Right atrium auricular region (tissue), 2 donors: ENCODE measurements at regions not wholly inside any gene's neighbourhood (a gene's known extent, or its start where the extent isn't known, plus 50 kb on each side); places are given as distances from the start of the nearest gene placed in this dataset.
A peak's percentile ranks its signal among the peaks of the same experiment; 100 is the strongest.

Experiments
- DNase-seq: peaks from one replicate; pipeline ENCODE4 v3.0.0-alpha.2; 2019; ENCODE audit warnings: low spot score
- H3K27ac ChIP-seq, 2 donors: fragments of 200-600 bp; sonication (generic); 1 replicate in 1 of 2; 2 replicates in 1 of 2; pipeline ENCODE4 v1.5.1; 2016 to 2019
- H3K27me3 ChIP-seq, 2 donors: fragments of 200-600 bp; sonication (generic); one replicate each; pipeline versions ENCODE4 v1.5.1 to v1.6.0; 2017 to 2019
- H3K36me3 ChIP-seq: fragments of 200-600 bp; sonication (generic); one replicate; pipeline ENCODE4 v1.5.1; 2016
- H3K4me1 ChIP-seq, 2 donors: fragments of 200-600 bp; sonication (generic); one replicate each; pipeline versions ENCODE4 v1.5.1 to v1.6.0; 2017 to 2019
- H3K4me3 ChIP-seq, 2 donors: fragments of 200-600 bp; sonication (generic); 1 replicate in 1 of 2; 2 replicates in 1 of 2; pipeline ENCODE4 v1.5.1; 2017 to 2019; ENCODE audit warnings: mild to moderate bottlenecking in 1 of 2, moderate library complexity in 1 of 2
- H3K9me3 ChIP-seq, 2 donors: fragments of 200-600 bp; sonication (generic); one replicate each; pipeline ENCODE4 v1.5.1; 2019
- TF ChIP-seq, protein P1 (sequence below), 2 donors: fragments of 200-600 bp; sonication (generic); IDR thresholded peaks; one replicate each; pipeline ENCODE4 v1.5.1; 2019; ENCODE audit warnings: antibody characterized with exemption in 2 of 2

GRCh38 chr6:101226677-101227135, 166.8 kb upstream of the GRIK2 start:
- TF ChIP-seq, protein P1, sequence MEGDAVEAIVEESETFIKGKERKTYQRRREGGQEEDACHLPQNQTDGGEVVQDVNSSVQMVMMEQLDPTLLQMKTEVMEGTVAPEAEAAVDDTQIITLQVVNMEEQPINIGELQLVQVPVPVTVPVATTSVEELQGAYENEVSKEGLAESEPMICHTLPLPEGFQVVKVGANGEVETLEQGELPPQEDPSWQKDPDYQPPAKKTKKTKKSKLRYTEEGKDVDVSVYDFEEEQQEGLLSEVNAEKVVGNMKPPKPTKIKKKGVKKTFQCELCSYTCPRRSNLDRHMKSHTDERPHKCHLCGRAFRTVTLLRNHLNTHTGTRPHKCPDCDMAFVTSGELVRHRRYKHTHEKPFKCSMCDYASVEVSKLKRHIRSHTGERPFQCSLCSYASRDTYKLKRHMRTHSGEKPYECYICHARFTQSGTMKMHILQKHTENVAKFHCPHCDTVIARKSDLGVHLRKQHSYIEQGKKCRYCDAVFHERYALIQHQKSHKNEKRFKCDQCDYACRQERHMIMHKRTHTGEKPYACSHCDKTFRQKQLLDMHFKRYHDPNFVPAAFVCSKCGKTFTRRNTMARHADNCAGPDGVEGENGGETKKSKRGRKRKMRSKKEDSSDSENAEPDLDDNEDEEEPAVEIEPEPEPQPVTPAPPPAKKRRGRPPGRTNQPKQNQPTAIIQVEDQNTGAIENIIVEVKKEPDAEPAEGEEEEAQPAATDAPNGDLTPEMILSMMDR (IDR thresholded peaks at IDR 0.05) = peak in 1 of 2 donors; percentile 46
- DNase-seq = no peak
- no peak overlapping the region for H3K27ac ChIP-seq

GRCh38 chr6:101230866-101231265, 162.6 kb upstream of the GRIK2 start:
- no peak overlapping the region for H3K4me3 ChIP-seq
- no peak overlapping the region for H3K27ac ChIP-seq
- no peaks in the 10 kb centered on the region for H3K27me3 ChIP-seq
- H3K4me1 ChIP-seq = no peaks in the 10 kb centered on the region
- H3K36me3 ChIP-seq = no peaks in the 10 kb centered on the region
- TF ChIP-seq, protein P1 (IDR thresholded peaks at IDR 0.05) = no peak
- H3K9me3 ChIP-seq = no peaks in the 10 kb centered on the region
- DNase-seq = no peak

More at GRCh38 chr6:101226677-101227135, 166.8 kb upstream of the GRIK2 start:
- Histone ChIP-seq H3K9me3 (no peaks in the 10 kb centered on the region), H3K4me1 (no peaks in the 10 kb centered on the region), H3K36me3 (no peaks in the 10 kb centered on the region), H3K27me3 (no peaks in the 10 kb centered on the region), H3K4me3 (no peak overlapping the region)

- no peak for DNase-seq
- Histone ChIP-seq H3K27ac (no peak overlapping the region), H3K4me3 (no peak overlapping the region), H3K9me3 (no peaks in the 10 kb centered on the region), H3K36me3 (no peaks in the 10 kb centered on the region), H3K4me1 (no peaks in the 10 kb centered on the region), H3K27me3 (no peaks in the 10 kb centered on the region)
- TF ChIP-seq, protein P1 (IDR thresholded peaks at IDR 0.05) = no peak
Measured at GRCh38 chr6:101231606-101232235, 161.8 kb upstream of the GRIK2 start.

- TF ChIP-seq, protein P1 (IDR thresholded peaks at IDR 0.05) = no peak
- no peaks in the 10 kb centered on the region for H3K27me3 ChIP-seq
- no peak overlapping the region for H3K4me3 ChIP-seq
- no peak overlapping the region for H3K27ac ChIP-seq
- H3K9me3 ChIP-seq = no peaks in the 10 kb centered on the region
- H3K4me1 ChIP-seq = no peaks in the 10 kb centered on the region
- H3K36me3 ChIP-seq = no peaks in the 10 kb centered on the region
- no peak for DNase-seq
Measured at GRCh38 chr6:101232961-101233360, 160.5 kb upstream of the GRIK2 start.

DNA sequence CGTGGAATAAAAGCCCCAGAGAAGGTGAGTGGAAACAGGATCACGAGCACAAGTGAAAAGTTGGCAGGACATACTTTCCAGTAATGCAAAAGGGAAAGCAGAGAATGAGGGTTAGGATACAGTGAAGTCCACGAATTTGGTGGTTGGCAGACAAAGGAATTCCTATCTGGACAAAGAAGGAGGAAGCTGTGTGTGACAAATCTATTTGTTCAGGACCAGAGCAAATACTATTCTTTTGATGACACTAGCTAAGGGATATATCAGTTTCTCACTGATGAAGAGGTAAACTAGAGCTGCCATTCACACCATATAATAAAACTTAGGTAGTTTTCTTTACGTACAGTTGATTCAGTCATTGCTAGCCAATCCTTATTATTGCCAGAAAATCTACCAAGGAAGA, 156.8 kb upstream of the GRIK2 start:
- H3K9me3 ChIP-seq = no peaks in the 10 kb centered on the region
- no peak overlapping the region for H3K4me3 ChIP-seq
- TF ChIP-seq, protein P1 (IDR thresholded peaks at IDR 0.05) = no peak
- H3K27ac ChIP-seq = no peak overlapping the region
- DNase-seq = no peak
- H3K36me3 ChIP-seq = no peaks in the 10 kb centered on the region
- no peaks in the 10 kb centered on the region for H3K27me3 ChIP-seq
- no peaks in the 10 kb centered on the region for H3K4me1 ChIP-seq

GRCh38 chr6:101241442-101241841, 152.1 kb upstream of the GRIK2 start:
- no peak overlapping the region for H3K27ac ChIP-seq
- no peaks in the 10 kb centered on the region for H3K36me3 ChIP-seq
- no peak overlapping the region for H3K4me3 ChIP-seq
- no peaks in the 10 kb centered on the region for H3K9me3 ChIP-seq
- H3K27me3 ChIP-seq = no peaks in the 10 kb centered on the region
- H3K4me1 ChIP-seq = no peaks in the 10 kb centered on the region
- no peak for DNase-seq
- TF ChIP-seq, protein P1 (IDR thresholded peaks at IDR 0.05) = no peak
